IMR-90 (cell line): ENCODE measurements at regions not wholly inside any gene's neighbourhood (a gene's known extent, or its start where the extent isn't known, plus 50 kb on each side); places are given as distances from the start of the nearest gene placed in this dataset.
A peak's percentile ranks its signal among the peaks of the same experiment; 100 is the strongest.

ENCODE experiments used
- ATAC-seq: fragments of 200-7000 bp; cut with Tn5 transposase; 2 replicates; pipeline ENCODE4 v1.9.1; 2020; ENCODE audit warnings: low read depth, mild to moderate bottlenecking, moderate library complexity
- BruUV-seq: library from RNA; stranded (reverse); fragments of 400-500 nt; replicated peaks from 2 replicates; lab custom pipeline; 2021; lab: Mats Ljungman, UMichigan
- CTCF ChIA-PET: fragments of 300-600 bp; formaldehyde crosslinking; extraction: SDS; loops from one replicate; lab custom pipeline; 2021; ENCODE audit warnings: antibody characterized with exemption; lab: Yijun Ruan, JAX
- POLR2A ChIA-PET: fragments of 300-600 bp; sonication (Branson Sonifier 250); formaldehyde crosslinking; loops from one replicate; lab custom pipeline; 2022; ENCODE audit warnings: antibody characterized with exemption; ENCODE audit not compliant: unreplicated experiment; lab: Charles Lee
- DNase-seq: peaks from one replicate; pipeline ENCODE4 v3.0.0; 2013
- H2AFZ ChIP-seq: replicated peaks from 2 replicates; pipeline ENCODE3; 2013; ENCODE audit warnings: low read length, mild to moderate bottlenecking; ENCODE audit not compliant: poor library complexity
- H2AK5ac ChIP-seq: 2 replicates; pipeline ENCODE4 v1.6.1; 2013; ENCODE audit warnings: low read depth, low read length, inconsistent platforms
- H2AK9ac ChIP-seq: replicated peaks from 2 replicates; pipeline ENCODE3; 2013; ENCODE audit warnings: mild to moderate bottlenecking, low read depth, low read length, moderate library complexity; ENCODE audit not compliant: poor library complexity
- H2BK120ac ChIP-seq: 2 replicates; pipeline ENCODE4 v1.6.1; 2013; ENCODE audit warnings: low read depth, low read length, inconsistent platforms
- H2BK15ac ChIP-seq: 3 replicates; pipeline ENCODE4 v1.6.1; 2013; ENCODE audit warnings: low read depth, low read length, inconsistent platforms
- H2BK20ac ChIP-seq: 2 replicates; pipeline ENCODE4 v1.6.1; 2013; ENCODE audit warnings: low read depth, mild to moderate bottlenecking, inconsistent platforms, low read length, moderate library complexity
- H2BK5ac ChIP-seq: 2 replicates; pipeline ENCODE4 v1.6.1; 2013; ENCODE audit warnings: mild to moderate bottlenecking, low read depth, low read length, inconsistent platforms; ENCODE audit not compliant: poor library complexity, severe bottlenecking
- H3K14ac ChIP-seq: replicated peaks from 2 replicates; pipeline ENCODE4 v1.6.1; 2013; ENCODE audit warnings: low read depth, low read length, inconsistent platforms
- H3K18ac ChIP-seq: 2 replicates; pipeline ENCODE4 v1.6.1; 2013; ENCODE audit warnings: low read depth, low read length, control low read depth
- H3K23ac ChIP-seq: 2 replicates; pipeline ENCODE4 v1.6.1; 2013; ENCODE audit warnings: low read depth, low read length, inconsistent platforms
- H3K27ac ChIP-seq: 2 replicates; pipeline ENCODE4 v1.5.1; 2013; ENCODE audit warnings: mild to moderate bottlenecking, control low read depth, low read length; ENCODE audit not compliant: insufficient read depth
- H3K27me3 ChIP-seq: 2 replicates; pipeline ENCODE4 v1.6.1; 2013; ENCODE audit warnings: low read length; ENCODE audit not compliant: control insufficient read depth, insufficient read depth
- H3K36me3 ChIP-seq: 2 replicates; pipeline ENCODE4 v1.6.1; 2013; ENCODE audit warnings: low read length, mixed read lengths; ENCODE audit not compliant: control insufficient read depth, insufficient read depth
- H3K4ac ChIP-seq: 2 replicates; pipeline ENCODE4 v1.6.1; 2013; ENCODE audit warnings: low read depth, low read length, inconsistent platforms
- H3K4me1 ChIP-seq: 2 replicates; pipeline ENCODE4 v1.6.1; 2013; ENCODE audit warnings: low read length, mixed read lengths; ENCODE audit not compliant: control insufficient read depth, insufficient read depth
- H3K4me2 ChIP-seq: 2 replicates; pipeline ENCODE4 v1.6.1; 2013; ENCODE audit warnings: low read depth, mild to moderate bottlenecking, control low read depth, low read length, moderate library complexity
- H3K4me3 ChIP-seq: 2 replicates; pipeline ENCODE4 v1.5.1; 2013; ENCODE audit warnings: low read depth, mild to moderate bottlenecking, control low read depth, low read length, moderate library complexity; ENCODE audit not compliant: insufficient read depth
- H3K56ac ChIP-seq: 2 replicates; pipeline ENCODE4 v1.6.1; 2013; ENCODE audit warnings: low read length, inconsistent platforms; ENCODE audit not compliant: insufficient read depth; ENCODE audit errors: extremely low read depth
- H3K79me1 ChIP-seq, 2 experiments: 2 replicates each; pipeline ENCODE4 v1.6.1; 2013; ENCODE audit warnings: low read length in 2 of 2, inconsistent platforms in 1 of 2, low read depth in 1 of 2
- H3K9ac ChIP-seq: 2 replicates; pipeline ENCODE4 v1.6.1; 2013; ENCODE audit warnings: low read depth, low read length, control low read depth
- H3K9me1 ChIP-seq: 2 replicates; pipeline ENCODE4 v1.6.1; 2013; ENCODE audit warnings: low read length, inconsistent platforms; ENCODE audit not compliant: insufficient read depth
- H3K9me3 ChIP-seq: 2 replicates; pipeline ENCODE4 v1.6.1; 2013; ENCODE audit warnings: low read length; ENCODE audit not compliant: control insufficient read depth, insufficient read depth
- H4K20me1 ChIP-seq: 2 replicates; pipeline ENCODE4 v1.6.1; 2013; ENCODE audit warnings: low read length, inconsistent platforms; ENCODE audit not compliant: insufficient read depth
- H4K5ac ChIP-seq: 2 replicates; pipeline ENCODE4 v1.6.1; 2013; ENCODE audit warnings: mild to moderate bottlenecking, low read depth, low read length, control low read depth
- H4K8ac ChIP-seq, 2 experiments: 2 replicates each; pipeline ENCODE4 v1.6.1; 2013; ENCODE audit warnings: low read depth in 2 of 2, low read length in 2 of 2, control low read depth in 1 of 2, inconsistent platforms in 1 of 2
- H4K91ac ChIP-seq: 2 replicates; pipeline ENCODE4 v1.6.1; 2013; ENCODE audit warnings: low read depth, low read length, inconsistent platforms; ENCODE audit not compliant: insufficient read depth
- BHLHE40 ChIP-seq: fragments of 150-350 bp; IDR thresholded peaks from 2 replicates; pipeline ENCODE4 v1.6.1; 2016; ENCODE audit warnings: mild to moderate bottlenecking, low read depth, low read length
- CEBPB ChIP-seq: IDR thresholded peaks from 2 replicates; pipeline ENCODE4 v1.6.1; 2012; ENCODE audit warnings: low read depth, low read length, improper control_type of control experiment
- CHD1 ChIP-seq: IDR thresholded peaks from 2 replicates; pipeline ENCODE4 v1.6.1; 2012; ENCODE audit warnings: low read depth, low read length, improper control_type of control experiment
- ELK1 ChIP-seq: fragments of 150-350 bp; IDR thresholded peaks from 2 replicates; pipeline ENCODE4 v1.6.1; 2016; ENCODE audit warnings: low read depth, mild to moderate bottlenecking, low read length, moderate library complexity, borderline replicate concordance
- MAFK ChIP-seq: IDR thresholded peaks from 2 replicates; pipeline ENCODE4 v1.6.1; 2012; ENCODE audit warnings: low read depth, low read length, improper control_type of control experiment
- MXI1 ChIP-seq: IDR thresholded peaks from 2 replicates; pipeline ENCODE4 v1.6.1; 2012; ENCODE audit warnings: low read depth, mild to moderate bottlenecking, low read length, moderate library complexity, borderline replicate concordance
- RAD21 ChIP-seq: IDR thresholded peaks from 2 replicates; pipeline ENCODE4 v1.6.1; 2012; ENCODE audit warnings: low read length, improper control_type of control experiment
- RCOR1 ChIP-seq: IDR thresholded peaks from 2 replicates; pipeline ENCODE4 v1.6.1; 2012; ENCODE audit warnings: mild to moderate bottlenecking, low read length, improper control_type of control experiment; ENCODE audit not compliant: insufficient replicate concordance
- USF2 ChIP-seq: fragments of 150-350 bp; IDR thresholded peaks from 2 replicates; pipeline ENCODE4 v1.6.1; 2017; ENCODE audit warnings: mild to moderate bottlenecking, antibody characterized with exemption, low read length, low read depth
- WGBS, 2 experiments: methylation state at CpG; one replicate each; pipeline versions ENCODE4 v1.1.5 to v1.1.7; 2013; ENCODE audit warnings: missing lambda C conversion rate in 2 of 2; ENCODE audit not compliant: insufficient read length in 1 of 2; ENCODE audit errors: extremely low coverage in 2 of 2; 5-methylcytosine and 5-hydroxymethylcytosine counted together
- dilution Hi-C: fragments of 300-500 bp; cut with HindIII; formaldehyde crosslinking; loops from one replicate; pipeline ENCODE4 v1.14.3; 2018; ENCODE audit warnings: low sequenced_read_pairs; ENCODE audit not compliant: unreplicated experiment
- in situ Hi-C: fragments of 300-500 bp; cut with MboI; formaldehyde crosslinking; loops from 3 replicates; pipeline ENCODE4 v1.14.3; 2019; ENCODE audit warnings: low sequenced_read_pairs, inconsistent platforms, mixed read lengths
- intact Hi-C: fragments of 100-400 bp; cut with micrococcal nuclease; formaldehyde crosslinking; loops from 2 replicates; pipeline ENCODE4 v1.10.0; 2022

GRCh38 chr4:20017070-20017776, 234.5 kb upstream of the SLIT2 start:
- Histone ChIP-seq H3K27ac (no peak overlapping the region), H2BK20ac (no peak overlapping the region; the same call in 1 of the 2 replicates), H3K4me3 (no peak overlapping the region), H3K9me3 (no peaks in the 10 kb centered on the region), H3K9ac (no peak overlapping the region), H3K4me2 (no peak overlapping the region), H3K23ac (no peak overlapping the region), H2BK120ac (no peak overlapping the region), H3K9me1 (peaks cover 3% of the 10 kb centered on the region; the same call in 1 of the 2 replicates), H2AK5ac (no peak overlapping the region), H2AFZ (no peak overlapping the region), H2BK15ac (no peak overlapping the region), H3K14ac (no peak overlapping the region), H2AK9ac (no peak overlapping the region), H3K4me1 (peaks cover 3% of the 10 kb centered on the region), H4K8ac (no peak overlapping the region), H3K18ac (no peak overlapping the region), H3K79me1 (no peaks in the 10 kb centered on the region), H3K27me3 (no peaks in the 10 kb centered on the region), H4K5ac (no peak overlapping the region), H3K4ac (no peak overlapping the region), H3K36me3 (no peaks in the 10 kb centered on the region), H4K91ac (no peak overlapping the region), H4K20me1 (no peaks in the 10 kb centered on the region), H3K56ac (no peak overlapping the region), H2BK5ac (no peak overlapping the region)
- intact Hi-C loops, result no loop called here
- peak; percentile 85 for DNase-seq
- no TSS peak for BruUV-seq
- POLR2A ChIA-PET, result no interaction called here
- WGBS, 2 experiments, result no CpG with 5 or more reads among the region's 1 CpG
- no peak for TF ChIP-seq ELK1
- no peak for TF ChIP-seq BHLHE40
- TF ChIP-seq RCOR1, result no peak
- TF ChIP-seq USF2, result no peak
- TF ChIP-seq MXI1, result no peak
- TF ChIP-seq MAFK, result no peak
- no peak for TF ChIP-seq CHD1
- TF ChIP-seq CEBPB, result no peak
- no peak for TF ChIP-seq RAD21
- in situ Hi-C loops, result no loop called here
- dilution Hi-C loops, result no loop called here
- CTCF ChIA-PET, result no interaction called here
- peak; percentile 81 for ATAC-seq
